Endothelial cell of umbilical vein (primary cell): ENCODE measurements at regions not wholly inside any gene's neighbourhood (a gene's known extent, or its start where the extent isn't known, plus 50 kb on each side); places are given as distances from the start of the nearest gene placed in this dataset.

ENCODE experiments used
- BruUV-seq: library from RNA; stranded (reverse); fragments of 400-500 nt; replicated peaks from 2 replicates; lab custom pipeline; 2021; lab: Mats Ljungman, UMichigan
- CTCF ChIA-PET: fragments of 300-600, 350-600 bp; sonication (Branson Sonifier 250); formaldehyde crosslinking; loops from one replicate; lab custom pipeline; 2021; ENCODE audit warnings: antibody characterized with exemption, inconsistent platforms; lab: Charles Lee
- POLR2A ChIA-PET: fragments of 300-600, 350-600 bp; sonication (Branson Sonifier 250); formaldehyde crosslinking; loops from one replicate; lab custom pipeline; 2021; ENCODE audit warnings: antibody characterized with exemption, inconsistent platforms; lab: Charles Lee
- DNase-seq: peaks from one replicate; pipeline ENCODE4 v3.0.0-alpha.2; 2011; ENCODE audit warnings: low read depth, low spot score
- FAIRE-seq: peaks from 2 replicates; lab custom pipeline; 2011; peaks lifted over from hg19 to GRCh38; lab: Jason Lieb, UNC
- H2AFZ ChIP-seq: 2 replicates; pipeline ENCODE4 v1.6.0; 2012; ENCODE audit warnings: low read depth, low read length, control low read depth, inconsistent platforms
- H3K27ac ChIP-seq: 2 replicates; pipeline ENCODE4 v1.5.1; 2011; ENCODE audit warnings: low read depth, mild to moderate bottlenecking, control low read depth, low read length, moderate library complexity; ENCODE audit not compliant: insufficient read depth
- H3K27me3 ChIP-seq, 2 experiments: 2 replicates each; pipeline versions ENCODE4 v1.6.0 to v1.6.1; 2011; ENCODE audit warnings: low read length in 2 of 2, mixed read lengths in 1 of 2; ENCODE audit not compliant: control insufficient read depth in 2 of 2, insufficient read depth in 2 of 2
- H3K36me3 ChIP-seq, 2 experiments: 2 replicates in 1 of 2; 3 replicates in 1 of 2; pipeline ENCODE4 v1.5.1; 2011; ENCODE audit warnings: low read length in 2 of 2, mild to moderate bottlenecking in 1 of 2, moderate library complexity in 1 of 2; ENCODE audit not compliant: control insufficient read depth in 2 of 2, insufficient read depth in 2 of 2; ENCODE audit errors: extremely low read depth in 1 of 2
- H3K4me1 ChIP-seq: 3 replicates; pipeline ENCODE4 v1.5.1; 2011; ENCODE audit warnings: mild to moderate bottlenecking, low read length; ENCODE audit not compliant: control insufficient read depth, insufficient read depth; ENCODE audit errors: extremely low read depth
- H3K4me2 ChIP-seq: 2 replicates; pipeline ENCODE4 v1.6.1; 2011; ENCODE audit warnings: low read length, control low read depth, mixed read lengths; ENCODE audit not compliant: insufficient read depth
- H3K4me3 ChIP-seq, 3 experiments: fragments of 200-600 bp in 1 of 3; sonication (generic), shearing (Covaris generic) in 1 of 3; replicated peaks in 1 of 3; 2 replicates each; pipeline ENCODE4 v1.5.1; 2011 to 2016; ENCODE audit warnings: control low read depth in 3 of 3, low read length in 3 of 3, mild to moderate bottlenecking in 2 of 3, inconsistent platforms in 1 of 3, low read depth in 1 of 3, moderate library complexity in 1 of 3; ENCODE audit not compliant: insufficient read depth in 1 of 3
- H3K79me2 ChIP-seq: 2 replicates; pipeline ENCODE4 v1.6.0; 2012; ENCODE audit warnings: low read length, inconsistent platforms; ENCODE audit not compliant: control insufficient read depth, insufficient read depth
- H3K9ac ChIP-seq: replicated peaks from 2 replicates; pipeline ENCODE3; 2011; ENCODE audit warnings: low read length, control low read depth; ENCODE audit not compliant: insufficient read depth; ENCODE audit errors: extremely low read depth
- H3K9me1 ChIP-seq: replicated peaks from 3 replicates; pipeline ENCODE4 v1.6.0; 2011; ENCODE audit warnings: mild to moderate bottlenecking, low read length; ENCODE audit not compliant: control insufficient read depth, insufficient read depth; ENCODE audit errors: extremely low read depth
- H3K9me3 ChIP-seq: replicated peaks from 2 replicates; pipeline ENCODE4 v1.5.1; 2012; ENCODE audit warnings: low read length, inconsistent platforms; ENCODE audit not compliant: control insufficient read depth, insufficient read depth
- H4K20me1 ChIP-seq: replicated peaks from 2 replicates; pipeline ENCODE3; 2011; ENCODE audit warnings: mild to moderate bottlenecking, low read length; ENCODE audit not compliant: control insufficient read depth, insufficient read depth; ENCODE audit errors: extremely low read depth
- EZH2 ChIP-seq: IDR thresholded peaks from 2 replicates; pipeline ENCODE4 v1.6.1; 2012; ENCODE audit warnings: borderline replicate concordance, low read depth, mild to moderate bottlenecking, moderate library complexity, low read length, inconsistent platforms; ENCODE audit not compliant: severe bottlenecking
- FOS ChIP-seq: IDR thresholded peaks from 2 replicates; pipeline ENCODE4 v1.6.1; 2011; ENCODE audit warnings: mild to moderate bottlenecking, low read length, moderate library complexity, borderline replicate concordance; ENCODE audit not compliant: insufficient read depth
- GATA2 ChIP-seq: IDR thresholded peaks from 2 replicates; pipeline ENCODE4 v1.7.0; 2011; ENCODE audit warnings: low read depth, mild to moderate bottlenecking, moderate library complexity, mixed read lengths, low read length; ENCODE audit not compliant: insufficient read length, insufficient read depth
- JUN ChIP-seq: IDR thresholded peaks from 2 replicates; pipeline ENCODE4 v1.6.1; 2011; ENCODE audit warnings: borderline replicate concordance, low read depth; ENCODE audit not compliant: insufficient read length, insufficient read depth
- MYC ChIP-seq: IDR thresholded peaks from one replicate; pipeline ENCODE4 v1.6.1; 2011; ENCODE audit warnings: mild to moderate bottlenecking, low read depth, low read length
- POLR2A ChIP-seq: IDR thresholded peaks from 2 replicates; pipeline ENCODE4 v1.6.1; 2012; ENCODE audit warnings: low read depth, mild to moderate bottlenecking, control low read depth, low read length
- POLR2AphosphoS5 ChIP-seq: IDR thresholded peaks from 2 replicates; pipeline ENCODE4 v1.6.1; 2012; ENCODE audit warnings: low read depth, mild to moderate bottlenecking, control low read depth, low read length, moderate library complexity; ENCODE audit not compliant: insufficient read depth
- dilution Hi-C: fragments of 300-500 bp; cut with MboI; formaldehyde crosslinking; loops from one replicate; pipeline ENCODE4 v1.15.0; 2019; ENCODE audit warnings: low sequenced_read_pairs; ENCODE audit not compliant: extremely low pct_ligation_motif_present
- intact Hi-C: fragments of 100-400 bp; cut with micrococcal nuclease; formaldehyde crosslinking; loops from one replicate; pipeline ENCODE4 v1.10.0; 2022
- TF ChIP-seq, protein P1 (sequence below), 2 donors: IDR thresholded peaks; 1 replicate in 1 of 2; 2 replicates in 1 of 2; pipeline ENCODE4 v1.5.1; 2011; ENCODE audit warnings: low read length in 2 of 2, mild to moderate bottlenecking in 2 of 2, moderate library complexity in 2 of 2, control low read depth in 1 of 2, inconsistent platforms in 1 of 2, low read depth in 1 of 2; ENCODE audit not compliant: insufficient read depth in 1 of 2; ENCODE audit errors: extremely low read depth in 1 of 2
- TF ChIP-seq, protein P2 (sequence below): IDR thresholded peaks from 2 replicates; pipeline ENCODE4 v1.6.1; 2011; ENCODE audit not compliant: insufficient read depth, insufficient read length

- ChIA-PET CTCF (no interaction called here), POLR2A (no interaction called here)
- no TSS peak for BruUV-seq
- no peaks in the 10 kb centered on the region for H3K4me1 ChIP-seq
- H3K79me2 ChIP-seq: no peaks in the 10 kb centered on the region
- H2AFZ ChIP-seq: no peak overlapping the region
- no peaks in the 10 kb centered on the region for H3K9me1 ChIP-seq
- no peak overlapping the region for H3K27ac ChIP-seq
- no peaks in the 10 kb centered on the region for H3K9me3 ChIP-seq
- H3K27me3 ChIP-seq: no peaks in the 10 kb centered on the region
- FAIRE-seq (no peak), DNase-seq (no peak)
- TF ChIP-seq EZH2: no peak
- no peak for TF ChIP-seq GATA2
- TF ChIP-seq, protein P1, sequence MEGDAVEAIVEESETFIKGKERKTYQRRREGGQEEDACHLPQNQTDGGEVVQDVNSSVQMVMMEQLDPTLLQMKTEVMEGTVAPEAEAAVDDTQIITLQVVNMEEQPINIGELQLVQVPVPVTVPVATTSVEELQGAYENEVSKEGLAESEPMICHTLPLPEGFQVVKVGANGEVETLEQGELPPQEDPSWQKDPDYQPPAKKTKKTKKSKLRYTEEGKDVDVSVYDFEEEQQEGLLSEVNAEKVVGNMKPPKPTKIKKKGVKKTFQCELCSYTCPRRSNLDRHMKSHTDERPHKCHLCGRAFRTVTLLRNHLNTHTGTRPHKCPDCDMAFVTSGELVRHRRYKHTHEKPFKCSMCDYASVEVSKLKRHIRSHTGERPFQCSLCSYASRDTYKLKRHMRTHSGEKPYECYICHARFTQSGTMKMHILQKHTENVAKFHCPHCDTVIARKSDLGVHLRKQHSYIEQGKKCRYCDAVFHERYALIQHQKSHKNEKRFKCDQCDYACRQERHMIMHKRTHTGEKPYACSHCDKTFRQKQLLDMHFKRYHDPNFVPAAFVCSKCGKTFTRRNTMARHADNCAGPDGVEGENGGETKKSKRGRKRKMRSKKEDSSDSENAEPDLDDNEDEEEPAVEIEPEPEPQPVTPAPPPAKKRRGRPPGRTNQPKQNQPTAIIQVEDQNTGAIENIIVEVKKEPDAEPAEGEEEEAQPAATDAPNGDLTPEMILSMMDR (IDR thresholded peaks at IDR 0.05; ENCODE audit: extremely low read depth in 1 of 2, insufficient read depth in 1 of 2, low read depth in 1 of 2, low read length in 2 of 2): no peak
- no peak for TF ChIP-seq MYC
- TF ChIP-seq FOS: no peak
- no peak for TF ChIP-seq POLR2AphosphoS5
- TF ChIP-seq JUN: no peak
- TF ChIP-seq, protein P2, sequence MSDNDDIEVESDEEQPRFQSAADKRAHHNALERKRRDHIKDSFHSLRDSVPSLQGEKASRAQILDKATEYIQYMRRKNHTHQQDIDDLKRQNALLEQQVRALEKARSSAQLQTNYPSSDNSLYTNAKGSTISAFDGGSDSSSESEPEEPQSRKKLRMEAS: no peak
- TF ChIP-seq POLR2A: no peak
- dilution Hi-C loops (no loop called here), intact Hi-C loops (loop anchor here (10.0 kb wide), 1 partner anchor 504 kb away; no protein-coding TSS in a partner anchor)
- no peak overlapping the region for H3K9ac ChIP-seq
- no peak overlapping the region for H3K4me2 ChIP-seq
- no peaks in the 10 kb centered on the region for H3K36me3 ChIP-seq
- H3K4me3 ChIP-seq: no peak overlapping the region
- H4K20me1 ChIP-seq: no peaks in the 10 kb centered on the region
Observed at GRCh38 chr6:14718861-14719260, 527.0 kb upstream of the JARID2 start.
